HCT116 (cell line): ENCODE measurements at regions not wholly inside any gene's neighbourhood (a gene's known extent, or its start where the extent isn't known, plus 50 kb on each side); places are given as distances from the start of the nearest gene placed in this dataset.

Experiments
- ATAC-seq: fragments of 200-7000 bp; cut with Tn5 transposase; 2 replicates; pipeline ENCODE4 v1.9.1; 2020; ENCODE audit warnings: mild to moderate bottlenecking, moderate library complexity
- BruUV-seq: library from RNA; stranded (reverse); fragments of 400-500 nt; replicated peaks from 2 replicates; lab custom pipeline; 2021; lab: Mats Ljungman, UMichigan
- CTCF ChIA-PET: fragments of 300-600 bp; sonication (Branson Sonifier 250); formaldehyde crosslinking; loops from one replicate; lab custom pipeline; 2021; ENCODE audit warnings: antibody characterized with exemption; lab: Charles Lee
- POLR2A ChIA-PET: fragments of 300-600, 350-600 bp; sonication (Branson Sonifier 250); formaldehyde crosslinking; loops from one replicate; lab custom pipeline; 2021; ENCODE audit warnings: antibody characterized with exemption; lab: Charles Lee
- RAD21 ChIA-PET, 2 experiments: fragments of 300-600 bp; sonication (Branson Sonifier 250); formaldehyde crosslinking; loops; one replicate each; lab custom pipeline; 2023; ENCODE audit warnings: low total read pairs in 2 of 2; ENCODE audit not compliant: uncharacterized antibody in 2 of 2, unreplicated experiment in 2 of 2, low non-redundant PET in 1 of 2; lab: Charles Lee
- DNase-seq: peaks from one replicate; pipeline ENCODE4 v3.0.0-alpha.2; 2010; ENCODE audit warnings: low read depth, low spot score
- H2AFZ ChIP-seq: fragments of 200-600 bp; shearing (Covaris generic), sonication (generic); 2 replicates; pipeline ENCODE4 v1.6.1; 2017; ENCODE audit warnings: low read depth, mixed run types, mixed read lengths, antibody characterized with exemption, low read length; ENCODE audit not compliant: poor library complexity, severe bottlenecking
- H3K27ac ChIP-seq: 2 replicates; pipeline ENCODE4 v1.5.1; 2012; ENCODE audit warnings: low read depth, low read length
- H3K27me3 ChIP-seq: fragments of 200-600 bp; sonication (generic); 2 replicates; pipeline ENCODE4 v1.6.1; 2016; ENCODE audit warnings: mixed run types, low read length, mixed read lengths; ENCODE audit not compliant: insufficient read depth
- H3K36me3 ChIP-seq, 2 experiments: fragments of 200-500 bp in 1 of 2; fragments of 200-600 bp in 1 of 2; sonication (Bioruptor generic) in 1 of 2; sonication (generic) in 1 of 2; 2 replicates each; pipeline versions ENCODE4 v1.5.1 to v1.6.1; 2014 to 2016; ENCODE audit warnings: low read length in 2 of 2, inconsistent platforms in 1 of 2, mixed read lengths in 1 of 2, mixed run types in 1 of 2; ENCODE audit not compliant: insufficient read depth in 2 of 2, control insufficient read depth in 1 of 2
- H3K4me1 ChIP-seq, 2 experiments: fragments of 200-600 bp in 1 of 2; sonication (generic) in 1 of 2; 2 replicates each; pipeline versions ENCODE4 v1.5.1 to v1.6.1; 2012 to 2017; ENCODE audit warnings: low read length in 2 of 2, inconsistent platforms in 1 of 2, mild to moderate bottlenecking in 1 of 2, mixed read lengths in 1 of 2, mixed run types in 1 of 2, moderate library complexity in 1 of 2; ENCODE audit not compliant: insufficient read depth in 2 of 2, control insufficient read depth in 1 of 2
- H3K4me2 ChIP-seq: fragments of 200-600 bp; sonication (generic); 2 replicates; pipeline ENCODE4 v1.6.1; 2017; ENCODE audit warnings: mixed run types, low read length, mixed read lengths
- H3K4me3 ChIP-seq, 2 experiments: fragments of 200-600 bp in 1 of 2; sonication (generic) in 1 of 2; replicated peaks in 1 of 2; 2 replicates each; pipeline ENCODE4 v1.5.1; 2011 to 2016; ENCODE audit warnings: low read length in 2 of 2, control low read depth in 1 of 2, low read depth in 1 of 2, mild to moderate bottlenecking in 1 of 2, mixed read lengths in 1 of 2, mixed run types in 1 of 2
- H3K79me2 ChIP-seq: fragments of 200-600 bp; sonication (generic); 2 replicates; pipeline ENCODE4 v1.6.1; 2017; ENCODE audit warnings: mild to moderate bottlenecking, mixed run types, low read length, moderate library complexity, mixed read lengths; ENCODE audit not compliant: insufficient read depth
- H3K9ac ChIP-seq: fragments of 200-600 bp; sonication (generic); 2 replicates; pipeline ENCODE4 v1.6.1; 2016; ENCODE audit warnings: low read length, mixed read lengths
- H3K9me2 ChIP-seq: fragments of 200-600 bp; sonication (generic), shearing (Covaris generic); 2 replicates; pipeline ENCODE4 v1.6.1; 2017; ENCODE audit warnings: mixed run types, mild to moderate bottlenecking, moderate library complexity; ENCODE audit not compliant: insufficient read depth
- H3K9me3 ChIP-seq, 2 experiments: fragments of 200-500 bp in 1 of 2; fragments of 200-600 bp in 1 of 2; sonication (Bioruptor generic) in 1 of 2; sonication (generic) in 1 of 2; 2 replicates each; pipeline ENCODE4 v1.6.1; 2014 to 2017; ENCODE audit warnings: low read length in 2 of 2, mixed read lengths in 2 of 2, inconsistent platforms in 1 of 2, low read depth in 1 of 2, mild to moderate bottlenecking in 1 of 2, mixed run types in 1 of 2, moderate library complexity in 1 of 2; ENCODE audit not compliant: control insufficient read depth in 1 of 2, insufficient read depth in 1 of 2
- H4K20me1 ChIP-seq: fragments of 200-600 bp; sonication (generic), shearing (Covaris generic); 2 replicates; pipeline ENCODE4 v1.6.1; 2017; ENCODE audit warnings: mixed run types, mild to moderate bottlenecking, moderate library complexity; ENCODE audit not compliant: insufficient read depth
- CBX3 ChIP-seq: IDR thresholded peaks from 2 replicates; pipeline ENCODE4 v1.6.1; 2012; ENCODE audit warnings: low read depth
- EGR1 ChIP-seq: IDR thresholded peaks from 2 replicates; pipeline ENCODE4 v1.6.1; 2012; ENCODE audit warnings: low read depth
- EZH2 ChIP-seq: fragments of 200-600 bp; sonication (generic); IDR thresholded peaks from 2 replicates; pipeline ENCODE4 v1.6.1; 2017; ENCODE audit warnings: antibody characterized with exemption, mixed run types
- EZH2phosphoT487 ChIP-seq: fragments of 200-600 bp; IDR thresholded peaks from 2 replicates; pipeline ENCODE4 v1.6.1; 2018; ENCODE audit warnings: antibody characterized with exemption, borderline replicate concordance
- FOSL1 ChIP-seq: IDR thresholded peaks from 2 replicates; pipeline ENCODE4 v1.6.1; 2012; ENCODE audit warnings: low read depth
- JUND ChIP-seq: IDR thresholded peaks from 2 replicates; pipeline ENCODE4 v1.6.1; 2012
- POLR2AphosphoS5 ChIP-seq: IDR thresholded peaks from 2 replicates; pipeline ENCODE4 v1.6.1; 2011; ENCODE audit warnings: mild to moderate bottlenecking, low read depth, low read length, moderate library complexity
- RAD21 ChIP-seq: IDR thresholded peaks from 2 replicates; pipeline ENCODE4 v1.6.1; 2012; ENCODE audit warnings: low read depth, mild to moderate bottlenecking
- SIN3A ChIP-seq: IDR thresholded peaks from 2 replicates; pipeline ENCODE4 v1.6.1; 2012; ENCODE audit warnings: low read depth
- SRF ChIP-seq: IDR thresholded peaks from 2 replicates; pipeline ENCODE4 v1.6.1; 2012; ENCODE audit warnings: low read depth
- ZBTB33 ChIP-seq: IDR thresholded peaks from 2 replicates; pipeline ENCODE4 v1.6.1; 2011; ENCODE audit warnings: mild to moderate bottlenecking, low read length, moderate library complexity; ENCODE audit not compliant: insufficient replicate concordance; ENCODE audit errors: extremely low read depth
- ZFX ChIP-seq: fragments of 450-650 bp; IDR thresholded peaks from 2 replicates; pipeline ENCODE4 v1.6.1; 2017
- intact Hi-C: fragments of 100-400 bp; cut with micrococcal nuclease; formaldehyde crosslinking; loops from 2 replicates; pipeline ENCODE4 v1.10.0; 2022
- TF ChIP-seq, protein P1 (sequence below): IDR thresholded peaks from 2 replicates; pipeline ENCODE4 v1.6.1; 2012; ENCODE audit warnings: low read depth
- TF ChIP-seq, protein P2 (sequence below): IDR thresholded peaks from 2 replicates; pipeline ENCODE4 v1.6.1; 2012

DNA sequence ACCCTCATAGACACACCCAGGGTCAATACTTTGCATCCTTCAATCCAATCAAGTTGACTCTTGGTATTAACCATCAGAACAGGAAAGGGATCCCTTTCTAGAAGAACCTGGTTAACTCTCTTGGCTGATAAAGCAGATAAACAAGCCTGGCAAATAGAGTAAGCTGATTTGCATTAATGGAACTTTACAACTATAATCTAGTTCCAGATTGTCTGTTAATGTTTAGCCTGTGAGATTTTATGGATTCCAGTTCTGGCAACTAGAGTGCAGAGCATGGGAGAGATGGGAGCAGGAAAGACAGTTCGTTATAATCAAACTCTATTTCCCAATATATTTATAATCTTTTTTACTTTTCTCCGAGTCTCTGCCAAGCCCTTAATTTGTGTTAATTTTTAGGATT, 272.6 kb upstream of the KLHL1 start:
- no peaks in the 10 kb centered on the region for H3K9me2 ChIP-seq
- CTCF ChIA-PET = no interaction called here
- no peak for DNase-seq
- RAD21 ChIA-PET = no interaction called here
- BruUV-seq = no TSS peak
- no peaks in the 10 kb centered on the region for H3K9me3 ChIP-seq
- no peaks in the 10 kb centered on the region for H3K36me3 ChIP-seq
- no peaks in the 10 kb centered on the region for H4K20me1 ChIP-seq
- TF ChIP-seq JUND (no peak), EZH2phosphoT487 (no peak), RAD21 (no peak), ZFX (no peak), POLR2AphosphoS5 (no peak), SRF (no peak), SIN3A (no peak), CBX3 (no peak), EGR1 (no peak), ZBTB33 (no peak), EZH2 (no peak), FOSL1 (no peak)
- TF ChIP-seq, protein P1, sequence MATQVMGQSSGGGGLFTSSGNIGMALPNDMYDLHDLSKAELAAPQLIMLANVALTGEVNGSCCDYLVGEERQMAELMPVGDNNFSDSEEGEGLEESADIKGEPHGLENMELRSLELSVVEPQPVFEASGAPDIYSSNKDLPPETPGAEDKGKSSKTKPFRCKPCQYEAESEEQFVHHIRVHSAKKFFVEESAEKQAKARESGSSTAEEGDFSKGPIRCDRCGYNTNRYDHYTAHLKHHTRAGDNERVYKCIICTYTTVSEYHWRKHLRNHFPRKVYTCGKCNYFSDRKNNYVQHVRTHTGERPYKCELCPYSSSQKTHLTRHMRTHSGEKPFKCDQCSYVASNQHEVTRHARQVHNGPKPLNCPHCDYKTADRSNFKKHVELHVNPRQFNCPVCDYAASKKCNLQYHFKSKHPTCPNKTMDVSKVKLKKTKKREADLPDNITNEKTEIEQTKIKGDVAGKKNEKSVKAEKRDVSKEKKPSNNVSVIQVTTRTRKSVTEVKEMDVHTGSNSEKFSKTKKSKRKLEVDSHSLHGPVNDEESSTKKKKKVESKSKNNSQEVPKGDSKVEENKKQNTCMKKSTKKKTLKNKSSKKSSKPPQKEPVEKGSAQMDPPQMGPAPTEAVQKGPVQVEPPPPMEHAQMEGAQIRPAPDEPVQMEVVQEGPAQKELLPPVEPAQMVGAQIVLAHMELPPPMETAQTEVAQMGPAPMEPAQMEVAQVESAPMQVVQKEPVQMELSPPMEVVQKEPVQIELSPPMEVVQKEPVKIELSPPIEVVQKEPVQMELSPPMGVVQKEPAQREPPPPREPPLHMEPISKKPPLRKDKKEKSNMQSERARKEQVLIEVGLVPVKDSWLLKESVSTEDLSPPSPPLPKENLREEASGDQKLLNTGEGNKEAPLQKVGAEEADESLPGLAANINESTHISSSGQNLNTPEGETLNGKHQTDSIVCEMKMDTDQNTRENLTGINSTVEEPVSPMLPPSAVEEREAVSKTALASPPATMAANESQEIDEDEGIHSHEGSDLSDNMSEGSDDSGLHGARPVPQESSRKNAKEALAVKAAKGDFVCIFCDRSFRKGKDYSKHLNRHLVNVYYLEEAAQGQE = no peak
- TF ChIP-seq, protein P2, sequence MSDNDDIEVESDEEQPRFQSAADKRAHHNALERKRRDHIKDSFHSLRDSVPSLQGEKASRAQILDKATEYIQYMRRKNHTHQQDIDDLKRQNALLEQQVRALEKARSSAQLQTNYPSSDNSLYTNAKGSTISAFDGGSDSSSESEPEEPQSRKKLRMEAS = no peak
- TF ChIP-seq, all 23 proteins: peak for 0
- no peaks in the 10 kb centered on the region for H3K4me1 ChIP-seq
- no peak overlapping the region for H3K4me3 ChIP-seq
- ATAC-seq = no peak
- H3K79me2 ChIP-seq = no peaks in the 10 kb centered on the region
- H3K27ac ChIP-seq = no peak overlapping the region
- no peak overlapping the region for H2AFZ ChIP-seq
- H3K27me3 ChIP-seq = no peaks in the 10 kb centered on the region
- no peak overlapping the region for H3K9ac ChIP-seq
- intact Hi-C loops = no loop called here
- POLR2A ChIA-PET = no interaction called here
- H3K4me2 ChIP-seq = no peak overlapping the region
